ENCODE measurements at regions not wholly inside any gene's neighbourhood (a gene's known extent, or its start where the extent isn't known, plus 50 kb on each side); places are given as distances from the start of the nearest gene placed in this dataset.

DNA sequence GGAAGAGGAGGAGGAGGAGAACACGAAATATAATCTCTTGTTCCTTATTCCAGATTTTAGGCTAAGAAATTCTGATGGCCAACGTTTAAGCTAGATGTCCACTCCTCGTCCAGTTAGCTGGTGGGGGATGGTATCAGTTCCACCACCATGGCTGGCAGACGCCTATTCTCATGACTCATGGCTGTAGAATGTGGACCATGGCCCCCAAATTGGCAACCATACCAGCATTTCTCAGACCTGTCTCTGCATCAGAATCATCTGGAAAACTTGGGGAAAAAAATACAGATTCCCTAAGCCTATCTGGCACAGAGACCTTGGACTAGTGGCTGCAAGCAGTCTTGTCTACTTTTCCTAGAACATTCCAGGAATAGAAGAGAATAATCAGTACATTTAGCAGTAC is 267.7 kb upstream of the SIX2 start:
- no peak for TF ChIP-seq POLR2A (IDR thresholded peaks at IDR 0.05)
- TF ChIP-seq, protein P1, sequence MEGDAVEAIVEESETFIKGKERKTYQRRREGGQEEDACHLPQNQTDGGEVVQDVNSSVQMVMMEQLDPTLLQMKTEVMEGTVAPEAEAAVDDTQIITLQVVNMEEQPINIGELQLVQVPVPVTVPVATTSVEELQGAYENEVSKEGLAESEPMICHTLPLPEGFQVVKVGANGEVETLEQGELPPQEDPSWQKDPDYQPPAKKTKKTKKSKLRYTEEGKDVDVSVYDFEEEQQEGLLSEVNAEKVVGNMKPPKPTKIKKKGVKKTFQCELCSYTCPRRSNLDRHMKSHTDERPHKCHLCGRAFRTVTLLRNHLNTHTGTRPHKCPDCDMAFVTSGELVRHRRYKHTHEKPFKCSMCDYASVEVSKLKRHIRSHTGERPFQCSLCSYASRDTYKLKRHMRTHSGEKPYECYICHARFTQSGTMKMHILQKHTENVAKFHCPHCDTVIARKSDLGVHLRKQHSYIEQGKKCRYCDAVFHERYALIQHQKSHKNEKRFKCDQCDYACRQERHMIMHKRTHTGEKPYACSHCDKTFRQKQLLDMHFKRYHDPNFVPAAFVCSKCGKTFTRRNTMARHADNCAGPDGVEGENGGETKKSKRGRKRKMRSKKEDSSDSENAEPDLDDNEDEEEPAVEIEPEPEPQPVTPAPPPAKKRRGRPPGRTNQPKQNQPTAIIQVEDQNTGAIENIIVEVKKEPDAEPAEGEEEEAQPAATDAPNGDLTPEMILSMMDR (IDR thresholded peaks at IDR 0.05), result no peak

Measured in body of pancreas (tissue), 4 donors.